Adrenal gland (tissue), 5 donors: ENCODE measurements at regions not wholly inside any gene's neighbourhood (a gene's known extent, or its start where the extent isn't known, plus 50 kb on each side); places are given as distances from the start of the nearest gene placed in this dataset.

Source experiments
- CTCF ChIP-seq, 6 experiments: fragments of 450-650 bp in 4 of 6; fragments of 200-600 bp in 2 of 6; sonication (generic) in 1 of 6; IDR thresholded peaks; 1 replicate in 5 of 6; 2 replicates in 1 of 6; pipeline versions ENCODE4 v1.5.1 to v1.8.0; 2016 to 2021; ENCODE audit warnings: antibody characterized with exemption in 6 of 6, mild to moderate bottlenecking in 2 of 6, moderate library complexity in 1 of 6
- POLR2A ChIP-seq, 2 donors: fragments of 450-650 bp; IDR thresholded peaks; one replicate each; pipeline ENCODE4 v1.6.1; 2017; ENCODE audit warnings: antibody characterized with exemption in 2 of 2, mild to moderate bottlenecking in 2 of 2, moderate library complexity in 1 of 2
- donor health status: DM: no; HTN: no; CAD: no.

- TF ChIP-seq CTCF (IDR thresholded peaks at IDR 0.05) (no peak), POLR2A (IDR thresholded peaks at IDR 0.05) (no peak)
These were observed 81.6 kb upstream of the DKK2 start for GRCh38 chr4:107117726-107118125.
